ENCODE measurements at regions not wholly inside any gene's neighbourhood (a gene's known extent, or its start where the extent isn't known, plus 50 kb on each side); places are given as distances from the start of the nearest gene placed in this dataset.

DNA sequence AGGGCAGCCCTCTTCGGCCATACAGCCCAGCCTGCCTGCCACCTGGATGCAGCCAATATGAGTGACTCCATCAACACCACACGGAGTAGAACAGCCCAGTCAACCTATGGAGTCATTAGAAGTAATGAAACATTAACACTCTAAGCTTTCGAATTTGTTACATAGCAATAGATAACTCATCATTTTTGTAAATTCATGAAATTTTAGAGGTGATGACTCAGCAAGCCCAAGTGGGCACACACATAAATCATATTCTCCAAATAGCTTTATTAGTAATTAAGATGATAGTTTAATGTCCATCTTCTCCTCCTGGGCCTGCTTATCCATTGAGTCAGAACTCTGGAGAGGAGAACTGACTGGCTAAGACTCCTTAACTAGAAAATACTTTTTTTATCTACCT, 335.0 kb upstream of the KCNH8 start:
- no peak for DNase-seq

DNA sequence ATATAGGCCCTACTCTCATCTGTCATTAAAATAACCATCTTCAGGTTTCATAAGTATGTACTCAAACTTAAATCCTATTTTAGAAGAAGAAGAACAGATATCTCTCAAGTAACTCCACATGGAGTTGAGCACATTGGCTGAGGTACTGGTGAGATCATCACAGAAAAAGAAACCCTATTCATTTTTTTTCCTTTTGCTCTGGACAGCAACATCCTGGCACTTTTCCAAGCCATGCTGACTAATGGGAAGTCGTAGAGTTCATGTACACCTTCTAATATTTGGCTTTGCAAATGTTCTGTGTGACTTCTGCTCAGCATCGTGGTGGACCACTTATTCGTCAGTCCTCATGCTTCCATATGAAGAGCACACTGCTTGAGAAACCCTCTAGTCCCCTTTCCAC, 336.0 kb upstream of the KCNH8 start:
- no peak for DNase-seq

DNA sequence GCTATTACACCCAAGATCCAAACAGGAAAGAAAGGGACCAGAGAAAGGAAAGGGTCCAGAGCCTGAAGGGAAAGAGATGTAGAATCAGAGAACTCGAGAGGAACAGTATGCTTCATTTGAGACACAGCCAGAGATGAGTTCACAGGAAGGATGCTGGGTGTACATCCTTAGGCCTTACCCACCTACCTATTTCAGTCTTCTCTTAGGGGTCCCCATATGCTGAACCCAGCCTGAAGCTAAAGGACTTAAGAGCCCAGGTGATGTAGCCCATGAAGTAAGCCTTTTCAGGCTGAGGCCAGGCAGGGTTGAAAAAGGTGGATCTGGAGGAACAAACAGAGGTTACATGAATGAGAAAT, 338.0 kb upstream of the KCNH8 start:
- no peak for DNase-seq

DNA sequence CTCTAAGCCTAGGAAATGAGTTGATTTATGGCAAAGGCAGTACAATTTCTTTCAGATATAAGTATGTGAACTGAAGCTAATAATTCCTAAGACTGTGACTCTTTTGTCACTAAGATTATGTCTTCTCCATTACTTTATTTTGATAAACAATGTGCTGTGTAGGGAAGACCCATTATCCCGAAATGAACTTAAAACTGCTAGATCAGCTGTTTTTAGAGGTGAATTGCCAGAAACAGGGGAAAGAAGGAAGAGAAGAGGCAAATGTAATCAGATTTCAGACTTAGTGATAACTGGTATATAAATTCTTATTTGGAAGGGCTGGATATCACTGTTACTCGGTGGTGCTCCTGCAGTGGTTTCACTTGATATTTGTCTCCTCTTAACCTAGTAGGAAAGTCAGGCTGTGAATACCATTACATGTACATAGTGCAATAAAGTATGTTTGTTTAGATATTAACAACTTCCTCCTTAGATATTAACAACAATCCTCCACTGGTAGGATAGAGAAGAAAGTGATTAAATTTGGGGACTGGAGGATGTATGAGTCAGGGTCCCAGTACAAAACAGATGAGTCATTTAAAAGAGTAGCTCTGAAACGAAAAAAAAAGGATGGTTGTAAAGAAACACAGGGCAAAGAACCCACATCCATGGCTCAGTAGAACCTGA, 338.5 kb upstream of the KCNH8 start:
- no peak for DNase-seq

DNA sequence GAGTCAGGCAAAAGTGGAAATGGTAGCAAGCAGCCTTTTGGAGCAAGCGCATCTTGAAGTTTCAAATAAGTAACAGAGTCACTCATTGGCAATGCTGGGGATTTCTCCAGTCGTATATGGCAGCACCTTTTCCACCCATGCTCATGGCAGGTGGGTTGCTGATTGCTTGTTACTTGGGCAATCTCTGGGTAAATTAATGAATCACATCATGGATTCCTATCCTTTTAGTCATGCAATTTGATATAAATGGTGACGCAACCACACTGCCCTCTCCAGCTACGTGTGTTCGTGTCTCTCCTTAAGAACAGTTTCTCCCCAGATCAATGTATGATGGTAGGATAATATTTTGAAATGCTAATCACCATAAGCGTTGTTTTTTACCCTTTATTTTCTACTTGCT, 339.9 kb upstream of the KCNH8 start:
- no peak for DNase-seq

DNA sequence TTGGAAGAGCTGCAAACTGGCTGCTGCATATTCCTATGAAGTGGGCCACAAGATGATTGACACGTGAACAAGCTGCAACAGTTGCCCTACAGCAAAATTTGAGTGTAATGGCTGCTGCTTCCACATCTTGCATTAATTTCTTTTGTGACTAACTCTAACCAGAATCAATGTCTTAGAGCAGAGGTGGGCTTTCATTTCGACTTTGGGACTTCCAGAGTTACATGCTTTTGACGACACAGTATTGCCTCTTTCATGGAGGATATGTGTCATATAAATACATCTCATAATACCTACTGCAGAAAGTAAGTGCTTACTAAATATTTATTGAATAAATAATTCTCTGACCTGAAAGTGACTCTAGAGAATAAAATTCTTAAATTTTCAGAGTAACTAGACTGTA, 340.7 kb upstream of the KCNH8 start:
- DNase-seq = no peak

DNA sequence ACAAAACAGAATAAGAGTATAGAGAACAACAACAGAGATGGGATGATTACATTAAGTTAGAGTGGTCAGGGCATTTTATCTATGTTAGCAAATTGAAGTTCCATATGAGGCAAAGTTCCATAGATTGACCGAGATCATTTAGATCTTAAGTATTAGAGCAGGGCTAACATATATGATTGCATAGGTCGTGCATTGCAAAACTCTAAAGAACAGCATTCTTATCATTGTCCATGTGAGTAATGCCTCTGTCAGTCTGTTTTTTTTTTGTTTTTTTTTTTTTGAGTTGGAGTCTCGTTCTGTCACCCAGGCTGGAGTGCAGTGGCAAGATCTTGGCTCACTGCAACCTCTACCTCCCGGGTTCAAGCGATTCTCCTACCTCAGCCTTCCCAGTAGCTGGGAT, 341.7 kb upstream of the KCNH8 start:
- no peak for DNase-seq

DNA sequence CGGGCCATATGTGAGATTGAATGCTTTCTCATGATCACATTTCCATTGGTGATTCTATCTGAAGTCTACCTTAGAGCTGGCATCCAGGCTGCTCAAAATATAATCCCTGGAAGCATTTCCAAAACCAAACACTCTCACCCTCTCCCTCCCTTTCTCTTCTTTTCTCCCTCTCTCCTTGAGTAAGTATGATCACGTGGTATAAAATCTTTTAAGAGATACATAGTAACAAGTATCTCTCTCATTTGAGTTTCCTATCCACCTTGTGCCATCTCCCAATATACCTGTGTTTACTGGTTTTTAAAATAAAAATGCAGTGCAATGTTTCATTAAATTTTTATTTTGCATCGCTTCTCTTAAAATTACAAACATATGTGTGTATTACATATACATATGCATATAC, 350.9 kb upstream of the KCNH8 start:
- DNase-seq = no peak

DNA sequence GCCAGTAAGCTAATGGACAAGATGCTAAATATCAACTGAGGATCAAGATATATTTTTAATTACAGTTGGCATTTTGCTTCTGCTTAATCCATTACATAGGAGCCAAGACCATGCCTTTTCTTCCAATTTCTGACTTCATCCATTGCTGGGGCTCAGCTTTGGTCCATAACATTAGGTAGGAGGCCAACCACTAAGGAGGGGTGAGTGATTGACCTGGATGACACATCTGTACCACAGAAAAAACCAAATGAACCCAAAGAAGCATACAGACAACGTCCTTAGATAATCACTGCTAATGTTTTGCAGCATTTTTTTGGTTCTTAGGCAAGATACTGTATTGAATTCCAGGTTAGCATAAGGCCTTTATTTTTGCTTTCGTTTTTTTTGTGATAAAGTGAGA, 353.2 kb upstream of the KCNH8 start:
- DNase-seq = no peak

DNA sequence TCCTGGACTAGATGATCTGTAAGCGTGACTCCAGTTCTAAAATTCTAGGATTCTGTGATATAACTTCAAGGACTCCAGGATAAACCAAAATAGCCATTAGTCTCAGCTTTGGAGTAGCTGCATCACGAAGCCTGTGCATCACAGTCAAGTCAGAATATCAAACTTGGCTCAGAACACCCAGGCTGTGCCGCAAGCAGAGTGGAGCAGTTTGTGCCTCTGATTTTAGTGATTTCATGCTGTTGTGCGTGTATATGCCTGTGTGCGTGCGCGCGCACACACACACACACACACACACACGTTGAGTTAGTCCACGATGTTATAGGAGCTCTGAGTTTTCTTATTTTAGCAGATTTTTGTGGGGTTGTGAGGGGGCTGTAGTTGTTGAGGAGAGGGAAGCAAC, 356.6 kb upstream of the KCNH8 start:
- no peak for DNase-seq

DNA sequence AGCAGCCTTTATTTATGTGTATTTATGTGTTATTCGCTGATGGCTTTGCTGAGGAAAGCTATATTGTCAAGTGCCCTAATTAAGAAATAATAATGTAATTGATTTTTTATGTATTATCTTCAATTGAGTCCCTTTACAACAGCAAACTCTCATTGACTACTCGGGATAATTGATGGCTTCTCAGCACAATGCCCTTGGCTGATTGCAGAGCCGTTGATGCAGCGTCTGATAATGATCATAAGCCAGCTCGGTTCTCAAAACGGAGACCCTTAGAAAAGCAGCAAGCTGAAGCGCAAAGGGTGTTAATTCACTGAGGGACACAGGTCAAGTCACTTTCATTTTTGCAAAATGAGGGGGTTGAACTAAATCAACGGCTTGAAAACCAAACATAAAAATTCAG, 357.1 kb upstream of the KCNH8 start:
- no peak for DNase-seq

DNA sequence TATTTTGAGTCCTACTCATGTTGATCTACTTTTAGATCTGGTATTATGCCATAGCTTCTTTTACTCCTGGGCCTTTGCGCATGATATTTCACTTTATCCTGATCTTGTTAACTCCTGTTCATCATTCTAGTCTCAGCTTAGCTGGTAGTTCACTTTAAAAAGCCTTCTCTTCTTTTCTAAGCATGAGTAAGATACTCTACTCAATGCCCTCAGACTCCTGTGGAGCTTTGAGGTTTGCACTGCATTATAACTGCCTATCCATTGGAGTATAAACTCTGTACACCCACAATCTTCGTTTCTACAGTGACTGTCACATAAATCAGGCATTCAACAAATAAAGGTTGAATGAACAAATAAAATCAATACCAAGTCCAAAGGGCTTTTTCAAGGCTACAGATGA, 357.9 kb upstream of the KCNH8 start:
- DNase-seq = no peak

DNA sequence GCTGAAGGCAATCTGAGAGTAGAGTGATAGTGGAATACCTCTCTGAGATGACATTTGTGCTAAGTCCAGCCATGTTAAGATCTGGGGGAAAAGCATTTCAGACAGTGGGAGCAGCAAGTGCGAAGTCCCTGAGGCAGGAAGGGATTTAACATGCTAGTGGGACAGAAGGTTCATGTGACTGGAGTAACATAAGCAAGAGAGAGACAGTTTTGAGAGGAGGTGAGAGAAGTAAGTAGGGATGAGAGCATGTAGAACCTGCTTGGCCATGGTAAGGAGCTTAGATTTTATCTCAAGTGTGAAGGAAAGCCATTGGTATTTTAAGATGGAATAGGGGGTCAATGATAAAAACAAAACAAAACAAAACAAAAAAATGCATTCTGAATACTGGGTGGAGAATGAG, 358.6 kb upstream of the KCNH8 start:
- DNase-seq = no peak

DNA sequence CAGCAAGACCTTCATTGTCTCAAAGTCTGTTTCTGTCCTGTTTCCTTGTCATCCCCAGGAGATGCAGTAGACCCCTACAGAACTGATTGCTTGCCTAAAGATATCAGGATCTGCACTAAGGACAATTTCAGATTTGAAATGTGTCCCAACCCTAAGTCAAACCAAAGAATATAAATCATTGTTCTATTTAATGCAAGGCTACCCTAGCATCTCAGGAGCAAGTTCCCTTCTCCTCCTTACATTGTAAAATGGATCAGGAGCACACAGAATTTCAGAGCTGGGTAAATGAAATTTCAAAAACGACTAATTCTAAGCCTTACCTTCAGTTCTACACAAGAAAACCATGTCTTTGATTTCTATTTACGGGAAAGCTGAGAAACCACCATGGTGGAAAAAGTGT, 360.9 kb upstream of the KCNH8 start:
- no peak for DNase-seq

DNA sequence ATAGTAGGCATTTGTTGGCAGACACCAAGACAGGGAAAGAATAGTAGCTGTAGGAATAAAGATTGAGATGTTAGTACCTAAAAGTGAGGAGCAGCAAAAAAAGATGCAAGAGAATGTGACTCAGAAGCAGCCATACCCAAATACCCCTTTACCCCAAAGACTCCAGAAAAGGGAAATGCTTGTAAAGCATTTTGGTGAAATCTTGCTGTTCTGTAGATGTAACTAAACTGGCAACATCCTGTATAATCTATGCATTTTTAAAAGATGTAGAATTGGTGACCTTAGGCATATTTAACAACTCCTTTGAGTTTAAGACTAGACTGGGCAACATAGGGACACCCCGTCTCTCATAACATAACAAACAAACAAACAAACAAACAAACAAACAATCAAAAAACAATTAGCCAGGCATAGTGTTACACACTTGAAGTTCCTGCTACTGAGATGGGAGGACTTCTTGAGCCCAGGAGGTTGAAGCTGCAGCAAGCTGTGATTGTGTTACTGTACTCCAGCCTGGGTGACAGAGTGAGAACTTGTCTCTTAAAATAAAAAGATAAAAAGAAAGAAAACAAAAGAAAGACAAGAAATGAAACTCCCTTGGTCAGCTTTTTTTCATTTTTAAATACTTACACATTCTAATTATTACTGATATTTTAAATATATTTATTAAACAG, 361.5 kb upstream of the KCNH8 start:
- DNase-seq = no peak

DNA sequence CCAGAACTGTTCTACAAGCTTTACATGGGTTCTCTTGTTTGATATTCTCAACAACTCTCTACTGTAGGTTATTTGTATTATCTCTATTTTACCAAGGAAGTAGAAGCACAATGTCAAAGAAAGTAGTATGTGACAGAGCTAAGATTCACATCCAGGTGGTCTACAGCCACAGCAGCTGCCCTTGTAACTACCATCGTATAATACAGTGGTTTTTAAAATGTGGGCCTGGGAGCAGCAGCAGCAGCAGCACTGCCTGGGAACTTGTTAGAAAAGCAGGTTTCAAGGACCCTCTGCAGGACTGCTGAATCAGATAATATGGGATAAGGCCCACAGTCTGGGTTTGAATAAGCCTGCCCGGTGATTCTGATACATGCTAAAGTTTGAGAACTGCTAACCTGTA, 357.1 kb upstream of the SATB1 start:
- no peak for DNase-seq

DNA sequence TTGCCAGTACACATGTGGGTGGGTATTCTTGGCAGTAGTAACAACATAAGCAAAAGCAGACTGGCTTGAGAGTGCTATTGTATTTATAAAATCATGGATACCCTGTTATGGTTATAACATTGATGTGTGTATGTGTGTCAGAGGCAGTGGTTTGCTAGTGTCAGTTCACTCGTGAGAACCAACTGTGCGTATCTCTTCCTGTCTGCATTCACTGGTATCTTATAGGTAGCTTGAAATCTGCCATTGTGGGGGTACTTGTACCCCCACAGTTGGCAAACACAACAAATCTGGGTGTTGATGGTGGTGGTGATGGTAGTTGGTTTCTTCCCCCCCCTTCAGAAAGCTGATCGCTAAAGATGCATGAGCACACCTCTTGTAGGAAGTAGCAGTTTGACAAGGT, 355.8 kb upstream of the SATB1 start:
- no peak for DNase-seq

DNA sequence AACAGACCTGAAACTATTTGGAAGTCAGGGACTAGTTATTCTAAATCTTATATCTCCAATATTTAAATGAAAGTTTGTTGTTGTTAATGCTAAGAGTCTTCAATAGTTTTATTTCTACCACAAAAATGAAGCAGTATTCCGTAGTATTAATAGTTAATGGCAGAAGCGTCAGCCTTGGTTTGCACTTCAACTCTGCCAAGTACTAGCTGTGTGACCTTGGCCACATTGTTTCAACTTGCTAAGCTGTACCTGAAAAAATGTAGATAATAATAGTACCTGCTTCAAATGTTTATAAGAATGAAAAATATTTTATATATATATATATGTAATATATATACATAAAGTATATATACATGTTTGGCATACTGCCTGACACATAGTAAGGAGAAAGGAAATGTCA, 354.6 kb upstream of the SATB1 start:
- DNase-seq = no peak

DNA sequence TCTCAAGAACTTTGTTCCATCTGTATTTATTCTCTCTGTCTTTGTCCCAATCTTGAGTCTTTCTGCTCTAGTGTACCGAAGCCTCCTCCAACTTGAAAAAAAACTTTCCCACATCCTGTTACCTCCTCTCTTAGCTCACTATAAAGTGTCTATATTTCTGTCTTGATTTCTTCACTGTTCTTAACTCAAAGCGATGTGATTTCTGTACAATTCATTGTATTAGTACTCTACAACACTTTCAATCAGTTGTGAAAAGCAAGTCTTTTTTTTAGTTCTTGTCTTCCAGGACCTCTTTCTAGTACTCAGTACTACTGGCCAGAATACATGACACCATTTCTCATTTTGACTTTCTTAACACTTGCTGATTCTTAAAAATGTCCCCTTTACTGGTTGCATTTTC, 353.5 kb upstream of the SATB1 start:
- DNase-seq = no peak

DNA sequence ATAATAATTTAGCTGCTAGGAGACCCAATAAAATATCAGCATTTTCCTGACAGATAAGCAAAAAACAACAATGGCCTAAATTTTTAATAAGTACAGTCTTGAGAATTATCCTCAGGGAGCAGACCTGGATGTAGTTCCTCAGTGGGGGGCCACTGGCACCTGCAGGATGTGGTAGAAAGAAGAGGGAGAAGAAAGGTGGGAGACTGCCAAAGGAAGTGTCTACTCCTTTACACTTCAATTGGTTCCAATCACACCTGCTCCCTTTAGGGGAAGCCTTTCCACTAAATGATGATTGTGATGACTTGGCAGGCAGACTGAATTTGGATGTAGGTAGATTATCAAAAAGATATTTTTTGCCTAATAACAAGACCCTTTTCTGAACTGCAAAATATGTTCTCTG, 353.0 kb upstream of the SATB1 start:
- DNase-seq = no peak

DNA sequence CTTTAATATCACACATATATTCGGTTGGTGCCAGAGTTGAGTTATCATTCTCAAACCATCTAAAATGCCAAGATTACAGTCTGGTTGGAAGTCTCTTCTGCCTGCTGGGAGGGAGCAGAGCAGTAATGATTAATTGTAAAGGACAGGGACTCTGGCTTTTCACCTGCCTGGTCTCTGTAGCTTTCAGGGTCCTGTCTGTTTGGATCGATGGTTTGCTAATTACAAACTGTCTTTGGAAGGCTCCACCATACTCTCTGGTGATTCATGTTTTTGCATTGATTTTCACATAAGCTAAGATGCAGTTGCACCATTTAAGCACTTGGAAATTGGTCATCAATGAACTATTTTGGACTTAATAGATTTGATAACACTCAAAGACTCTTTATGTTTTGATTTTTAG, 350.4 kb upstream of the SATB1 start:
- DNase-seq = no peak

DNA sequence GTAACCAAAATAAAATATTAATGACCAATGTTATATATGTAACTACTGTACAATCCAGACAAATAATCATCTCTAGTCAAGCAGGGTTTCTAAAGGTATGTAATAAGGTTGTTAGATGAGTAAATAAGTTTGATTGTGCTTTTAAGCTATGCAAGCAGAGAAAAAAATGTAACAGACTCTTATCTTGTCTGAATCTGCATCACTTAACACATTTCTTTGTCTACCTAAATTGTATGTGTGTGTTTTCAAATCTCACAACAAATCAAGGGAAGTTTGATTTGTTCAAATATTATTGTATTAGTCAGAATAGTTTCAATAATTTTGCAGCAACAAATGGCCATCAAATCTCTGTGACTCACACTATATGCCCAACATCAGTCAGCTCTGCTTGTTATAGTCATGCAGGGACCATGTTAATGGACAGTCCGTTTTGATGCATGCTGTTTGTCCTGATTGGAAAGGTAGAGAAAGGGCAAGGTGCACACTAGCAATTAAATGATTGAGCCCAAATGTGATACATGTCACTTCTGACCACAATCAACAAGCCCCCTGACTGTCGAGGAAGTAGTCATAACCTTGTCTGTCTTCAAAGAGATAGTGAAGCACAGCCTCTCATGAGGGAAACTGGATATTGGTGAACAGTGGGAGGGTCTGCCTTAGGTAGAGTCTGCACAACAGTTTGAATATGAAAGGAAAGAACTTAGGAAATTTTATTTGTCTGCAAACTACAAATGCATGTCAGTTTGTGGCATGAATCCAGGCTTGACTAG, 349.4 kb upstream of the SATB1 start:
- DNase-seq = no peak

DNA sequence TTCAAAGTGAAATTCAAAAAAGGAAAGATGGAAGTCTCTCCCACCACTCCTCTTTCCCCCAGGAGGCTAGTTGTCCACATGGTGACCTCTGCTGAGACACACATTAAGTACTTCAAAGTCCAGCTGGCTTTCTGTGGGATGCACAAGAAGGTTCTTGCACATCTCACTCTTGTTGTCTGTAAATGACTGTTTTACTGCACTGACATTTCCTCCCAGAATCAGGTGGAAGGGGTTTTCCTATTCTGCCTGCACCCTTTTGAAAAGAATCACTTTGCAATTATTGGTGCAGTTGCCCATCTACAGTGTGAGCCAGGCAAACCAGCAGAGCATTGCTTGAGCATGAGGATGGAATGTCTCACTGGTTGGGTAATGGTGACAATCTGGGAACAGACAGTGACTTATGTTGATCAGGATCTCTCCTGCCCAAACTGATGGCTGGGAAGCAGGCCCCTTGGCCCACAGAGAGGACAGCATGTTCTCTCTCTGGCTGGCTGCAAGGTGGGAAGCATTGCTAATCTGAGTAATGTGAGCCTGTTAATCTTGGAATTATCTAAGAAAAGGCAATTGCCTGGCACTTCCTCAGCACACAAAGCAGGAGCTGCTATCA, 347.7 kb upstream of the SATB1 start:
- no peak for DNase-seq

DNA sequence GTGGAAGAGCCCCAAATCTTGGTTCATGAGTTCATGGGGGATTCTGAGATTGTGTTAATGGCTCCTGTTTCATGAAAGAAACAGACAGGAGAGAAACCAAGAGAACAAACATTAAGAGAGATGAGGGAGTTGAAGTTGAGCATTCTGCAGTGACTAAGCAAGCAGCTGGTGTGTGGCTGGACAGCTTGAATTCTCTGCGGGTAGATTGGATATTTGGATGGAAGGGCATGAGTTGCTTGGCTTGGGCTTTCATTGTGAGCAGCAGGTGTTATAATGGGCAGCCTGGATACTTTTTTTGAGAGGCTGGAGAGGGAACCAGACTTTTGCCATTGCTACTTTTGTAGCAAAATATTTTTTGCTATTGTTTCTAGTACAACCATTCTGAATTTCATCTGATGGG, 346.8 kb upstream of the SATB1 start:
- DNase-seq = no peak

Measured in activated effector memory CD4-positive, alpha-beta T cell treated with Interleukin-2 at 50 U/mL for 16 hours (primary cell).